ENCODE measurements at regions not wholly inside any gene's neighbourhood (a gene's known extent, or its start where the extent isn't known, plus 50 kb on each side); places are given as distances from the start of the nearest gene placed in this dataset.

GRCh38 chrX:138866643-138867042, 155.1 kb upstream of the FGF13 start (continued):
- TF ChIP-seq BACH1 (IDR thresholded peaks at IDR 0.05; ENCODE audit: low read length) (no peak), PHF8 (conservative IDR thresholded peaks at IDR 0.05; ENCODE audit: low read depth, low read length) (no peak)
